ENCODE measurements at regions not wholly inside any gene's neighbourhood (a gene's known extent, or its start where the extent isn't known, plus 50 kb on each side); places are given as distances from the start of the nearest gene placed in this dataset.
"Not testable (repeated sequence)": the region's sequence is repeated elsewhere in the genome, so short reads cannot be mapped to it uniquely, and the experiment has no call there.

DNA sequence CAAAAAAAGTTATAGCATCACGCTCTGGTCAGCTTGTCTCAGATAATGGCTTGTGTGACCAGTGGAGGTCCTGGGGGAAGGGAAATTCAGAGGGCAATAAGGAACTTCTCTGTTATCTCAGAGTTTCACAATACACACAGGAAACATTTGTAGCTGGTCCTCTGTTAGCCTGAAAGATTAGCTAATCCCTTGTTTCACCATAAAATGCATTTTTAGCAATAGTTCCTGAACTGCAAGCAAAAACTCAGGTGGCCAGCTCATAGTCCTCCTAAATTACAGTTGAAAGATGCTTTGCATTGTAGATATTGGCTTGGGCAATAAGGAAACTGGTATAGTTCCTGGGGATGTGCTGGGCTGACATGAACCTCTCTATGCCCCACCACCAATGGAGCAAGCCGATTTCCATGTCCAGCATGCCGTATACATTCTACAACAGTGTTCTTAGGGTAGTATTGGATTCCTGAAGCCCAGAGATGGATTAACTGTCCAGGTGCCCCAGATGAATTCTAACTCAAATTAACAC is 141.5 kb upstream of the TBL1XR1 start:
- Mint-ChIP-seq H3K27me3 (no peaks in the 10 kb centered on the region), H3K27ac (no peak overlapping the region), H3K4me3 (no peak overlapping the region), H3K9me3 (no peaks in the 10 kb centered on the region), H3K4me1 (peaks cover 25% of the 10 kb centered on the region), H3K36me3 (no peaks in the 10 kb centered on the region)
- DNase-seq = no peak
- CTCF ChIA-PET = no interaction called here

DNA sequence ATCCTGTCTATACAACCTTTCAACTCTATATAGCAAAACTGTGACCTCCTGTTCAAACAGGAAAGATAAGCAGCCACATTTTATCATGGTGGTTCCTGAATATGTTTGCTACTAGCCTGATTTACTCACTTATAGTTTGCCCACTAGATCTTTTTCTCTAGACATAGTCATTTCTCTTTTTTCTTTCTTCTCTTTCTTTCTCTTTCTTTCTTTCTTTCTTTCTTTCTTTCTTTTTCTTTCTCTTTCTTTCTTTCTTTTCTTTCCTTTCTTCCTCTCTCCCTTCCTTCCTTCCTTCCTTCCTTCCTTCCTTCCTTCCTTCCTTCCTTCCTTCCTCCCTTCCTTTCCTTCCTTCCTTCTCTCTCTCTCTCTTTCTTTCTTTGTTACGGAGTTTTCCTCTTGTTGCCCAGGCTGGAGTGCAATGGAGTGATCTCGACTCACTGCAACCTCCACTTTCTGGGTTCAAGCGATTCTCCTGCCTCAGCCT is 142.0 kb upstream of the TBL1XR1 start:
- peaks cover 25% of the 10 kb centered on the region for H3K4me1 Mint-ChIP-seq
- not testable (repeated sequence) for H3K27me3 Mint-ChIP-seq, H3K9me3 Mint-ChIP-seq, H3K4me3 Mint-ChIP-seq, DNase-seq, H3K36me3 Mint-ChIP-seq, H3K27ac Mint-ChIP-seq
- CTCF ChIA-PET = interaction anchor here (1.0 kb wide), 1 partner anchor 138 kb away, joined by 4 read pairs; no protein-coding TSS in a partner anchor

- no peaks in the 10 kb centered on the region for H3K36me3 Mint-ChIP-seq
- no peak overlapping the region for H3K4me3 Mint-ChIP-seq
- H3K4me1 Mint-ChIP-seq = peaks cover 33% of the 10 kb centered on the region
- no peaks in the 10 kb centered on the region for H3K27me3 Mint-ChIP-seq
- no peaks in the 10 kb centered on the region for H3K9me3 Mint-ChIP-seq
- DNase-seq = no peak
- CTCF ChIA-PET = interaction anchor here (1.0 kb wide), 1 partner anchor 139 kb away, joined by 4 read pairs; no protein-coding TSS in a partner anchor
- no peak overlapping the region for H3K27ac Mint-ChIP-seq
Observed at GRCh38 chr3:177340243-177340830, 143.1 kb upstream of the TBL1XR1 start.

DNA sequence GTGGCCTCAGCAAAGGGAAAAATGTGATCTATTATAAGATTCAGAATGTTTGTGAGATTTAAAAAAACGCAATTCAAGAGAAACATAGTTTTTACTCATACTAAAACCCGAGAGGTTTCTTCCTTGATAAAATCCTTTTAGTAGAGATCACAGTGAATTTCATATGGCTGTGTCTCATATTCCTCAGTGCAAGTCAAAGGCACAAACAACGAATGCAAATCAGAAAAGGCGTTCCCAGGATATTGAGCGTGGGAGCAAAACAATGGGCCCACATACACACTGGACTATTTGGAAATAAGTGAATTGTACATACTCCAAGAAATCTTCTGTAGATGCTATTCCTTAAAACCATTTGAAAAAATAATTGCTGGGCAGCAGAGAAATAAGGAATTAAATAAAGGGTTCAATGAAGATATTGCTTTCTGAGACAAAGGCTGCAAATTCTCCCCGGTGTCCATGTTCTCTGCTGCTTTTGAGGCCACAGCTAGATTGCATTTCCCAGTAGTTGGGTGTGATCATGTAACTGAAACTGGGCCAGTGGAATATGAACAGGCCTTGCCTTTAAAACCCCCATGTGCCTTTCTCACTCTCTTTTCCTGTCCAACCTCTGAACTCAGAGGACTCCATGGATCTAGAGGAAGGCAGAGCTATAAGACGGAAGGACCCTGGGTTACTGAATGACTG is 144.6 kb upstream of the TBL1XR1 start:
- CTCF ChIA-PET = no interaction called here
- Mint-ChIP-seq H3K4me1 (peaks cover 40% of the 10 kb centered on the region), H3K36me3 (no peaks in the 10 kb centered on the region), H3K4me3 (no peak overlapping the region), H3K27ac (no peak overlapping the region), H3K27me3 (no peaks in the 10 kb centered on the region), H3K9me3 (no peaks in the 10 kb centered on the region)
- no peak for DNase-seq

- H3K27ac Mint-ChIP-seq = no peak overlapping the region
- H3K4me3 Mint-ChIP-seq = no peak overlapping the region
- no peak for DNase-seq
- H3K9me3 Mint-ChIP-seq = no peaks in the 10 kb centered on the region
- no peaks in the 10 kb centered on the region for H3K36me3 Mint-ChIP-seq
- no peaks in the 10 kb centered on the region for H3K27me3 Mint-ChIP-seq
- CTCF ChIA-PET = interaction anchor here (0.6 kb wide), 1 partner anchor 17 kb away, joined by 3 read pairs; no protein-coding TSS in a partner anchor
- peaks cover 33% of the 10 kb centered on the region for H3K4me1 Mint-ChIP-seq
Observed at GRCh38 chr3:177343122-177343625, 145.9 kb upstream of the TBL1XR1 start.

GRCh38 chr3:177345049-177345972 is 148.0 kb upstream of the TBL1XR1 start:
- peak; percentile 71 for DNase-seq
- H3K36me3 Mint-ChIP-seq = no peaks in the 10 kb centered on the region
- CTCF ChIA-PET = interaction anchor here (1.0 to 1.4 kb wide), 3 partner anchors 12 to 150 kb away, joined by 3 to 4 read pairs (median 3); no protein-coding TSS in a partner anchor
- H3K4me1 Mint-ChIP-seq = peaks cover 22% of the 10 kb centered on the region
- H3K9me3 Mint-ChIP-seq = no peaks in the 10 kb centered on the region
- peak overlapping the region; percentile 43 for H3K27ac Mint-ChIP-seq
- no peak overlapping the region for H3K4me3 Mint-ChIP-seq
- H3K27me3 Mint-ChIP-seq = no peaks in the 10 kb centered on the region

GRCh38 chr3:177345973-177346503 is 148.8 kb upstream of the TBL1XR1 start:
- H3K4me3 Mint-ChIP-seq = no peak overlapping the region
- peaks cover 23% of the 10 kb centered on the region for H3K4me1 Mint-ChIP-seq
- H3K27me3 Mint-ChIP-seq = no peaks in the 10 kb centered on the region
- CTCF ChIA-PET = interaction anchor here (0.6 to 1.4 kb wide), 3 partner anchors 11 to 474 kb away, joined by 3 to 5 read pairs (median 4); no protein-coding TSS in a partner anchor
- peak overlapping the region; percentile 43 for H3K27ac Mint-ChIP-seq
- no peaks in the 10 kb centered on the region for H3K9me3 Mint-ChIP-seq
- no peaks in the 10 kb centered on the region for H3K36me3 Mint-ChIP-seq
- DNase-seq = no peak

GRCh38 chr3:177346878-177347277 is 149.6 kb upstream of the TBL1XR1 start:
- CTCF ChIA-PET = interaction anchor here (1.4 kb wide), 1 partner anchor 10 kb away, joined by 3 read pairs; no protein-coding TSS in a partner anchor

DNA sequence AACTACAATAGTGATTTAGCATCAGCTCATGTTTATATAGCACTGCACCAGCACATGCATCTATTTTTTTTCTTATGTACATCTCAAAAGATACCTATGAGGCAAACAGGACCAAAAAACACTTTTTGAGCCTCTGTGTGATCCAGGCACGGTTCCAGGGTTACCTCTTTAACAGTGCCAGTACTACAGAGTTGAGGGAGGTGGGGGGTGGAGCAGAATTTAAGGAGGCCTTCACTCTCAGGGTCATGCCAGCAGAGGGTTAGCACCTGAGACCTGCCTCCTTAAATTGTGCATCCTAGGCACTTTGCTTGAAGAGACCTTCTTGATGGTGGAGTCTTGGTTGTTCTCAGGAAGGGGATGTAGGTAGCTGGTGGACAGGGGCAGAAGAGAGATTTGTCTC is 150.3 kb upstream of the TBL1XR1 start:
- H3K4me1 Mint-ChIP-seq = peaks cover 21% of the 10 kb centered on the region
- no peak overlapping the region for H3K27ac Mint-ChIP-seq
- no peaks in the 10 kb centered on the region for H3K27me3 Mint-ChIP-seq
- H3K4me3 Mint-ChIP-seq = no peak overlapping the region
- CTCF ChIA-PET = no interaction called here
- H3K36me3 Mint-ChIP-seq = no peaks in the 10 kb centered on the region
- no peaks in the 10 kb centered on the region for H3K9me3 Mint-ChIP-seq
- DNase-seq = no peak

More at GRCh38 chr3:177346878-177347277, 149.6 kb upstream of the TBL1XR1 start:
- Mint-ChIP-seq H3K27ac (no peak overlapping the region), H3K9me3 (no peaks in the 10 kb centered on the region), H3K27me3 (no peaks in the 10 kb centered on the region), H3K4me3 (no peak overlapping the region), H3K36me3 (no peaks in the 10 kb centered on the region), H3K4me1 (peaks cover 23% of the 10 kb centered on the region)
- DNase-seq = no peak

GRCh38 chr3:177348974-177349373 is 151.7 kb upstream of the TBL1XR1 start:
- Mint-ChIP-seq H3K9me3 (no peaks in the 10 kb centered on the region), H3K27me3 (no peaks in the 10 kb centered on the region), H3K4me1 (peaks cover 21% of the 10 kb centered on the region), H3K4me3 (no peak overlapping the region), H3K27ac (no peak overlapping the region), H3K36me3 (no peaks in the 10 kb centered on the region)
- CTCF ChIA-PET = no interaction called here
- DNase-seq = no peak

DNA sequence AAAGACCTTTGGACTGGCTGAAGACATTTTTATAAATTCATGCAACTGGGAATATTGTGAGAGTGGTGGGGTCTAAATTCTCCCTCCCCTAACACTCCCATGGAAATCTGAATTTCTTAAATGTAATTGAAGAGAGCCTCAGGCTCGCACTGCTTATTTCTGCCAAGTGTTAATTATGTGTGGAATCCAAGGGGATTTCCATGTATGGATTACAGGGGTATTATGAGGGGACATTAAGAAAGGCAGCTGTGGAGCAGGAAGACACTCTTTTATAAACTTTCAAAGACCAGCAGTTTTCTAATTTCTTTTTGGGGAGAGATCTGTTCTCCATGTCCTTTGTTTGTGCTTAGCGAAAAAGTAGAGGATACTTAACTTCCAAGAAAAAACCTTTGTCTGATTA is 152.1 kb upstream of the TBL1XR1 start:
- H3K27ac Mint-ChIP-seq = no peak overlapping the region
- CTCF ChIA-PET = no interaction called here
- H3K4me3 Mint-ChIP-seq = no peak overlapping the region
- no peaks in the 10 kb centered on the region for H3K36me3 Mint-ChIP-seq
- DNase-seq = no peak
- H3K9me3 Mint-ChIP-seq = no peaks in the 10 kb centered on the region
- peaks cover 21% of the 10 kb centered on the region for H3K4me1 Mint-ChIP-seq
- H3K27me3 Mint-ChIP-seq = no peaks in the 10 kb centered on the region

GRCh38 chr3:177350121-177350520 is 152.8 kb upstream of the TBL1XR1 start:
- Mint-ChIP-seq H3K27me3 (no peaks in the 10 kb centered on the region), H3K9me3 (no peaks in the 10 kb centered on the region), H3K4me1 (peaks cover 16% of the 10 kb centered on the region), H3K4me3 (no peak overlapping the region), H3K27ac (no peak overlapping the region), H3K36me3 (no peaks in the 10 kb centered on the region)
- DNase-seq = no peak
- CTCF ChIA-PET = no interaction called here

DNA sequence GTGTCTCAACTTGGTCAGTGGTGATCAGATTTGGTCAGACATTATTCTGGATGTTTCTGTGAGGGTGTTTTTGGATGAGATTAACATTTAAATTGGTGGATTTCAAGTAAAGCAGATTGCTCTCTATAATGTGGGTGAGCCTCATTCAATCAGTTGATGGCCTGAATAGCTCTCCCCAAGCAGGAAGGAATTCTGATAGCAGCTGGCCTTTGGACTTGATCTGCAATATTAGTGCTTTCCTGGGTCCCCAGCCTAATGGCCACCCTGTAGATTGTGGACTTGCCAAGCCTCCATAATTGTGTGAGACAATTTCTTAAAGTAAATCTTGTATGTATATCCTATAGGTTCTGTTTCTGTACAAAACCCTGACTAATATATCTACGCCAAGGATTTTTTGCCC is 153.9 kb upstream of the TBL1XR1 start:
- no peaks in the 10 kb centered on the region for H3K9me3 Mint-ChIP-seq
- H3K4me3 Mint-ChIP-seq = no peak overlapping the region
- H3K27ac Mint-ChIP-seq = no peak overlapping the region
- H3K36me3 Mint-ChIP-seq = peaks cover 1% of the 10 kb centered on the region
- peaks cover 6% of the 10 kb centered on the region for H3K4me1 Mint-ChIP-seq
- DNase-seq = no peak
- CTCF ChIA-PET = no interaction called here
- H3K27me3 Mint-ChIP-seq = no peaks in the 10 kb centered on the region

DNA sequence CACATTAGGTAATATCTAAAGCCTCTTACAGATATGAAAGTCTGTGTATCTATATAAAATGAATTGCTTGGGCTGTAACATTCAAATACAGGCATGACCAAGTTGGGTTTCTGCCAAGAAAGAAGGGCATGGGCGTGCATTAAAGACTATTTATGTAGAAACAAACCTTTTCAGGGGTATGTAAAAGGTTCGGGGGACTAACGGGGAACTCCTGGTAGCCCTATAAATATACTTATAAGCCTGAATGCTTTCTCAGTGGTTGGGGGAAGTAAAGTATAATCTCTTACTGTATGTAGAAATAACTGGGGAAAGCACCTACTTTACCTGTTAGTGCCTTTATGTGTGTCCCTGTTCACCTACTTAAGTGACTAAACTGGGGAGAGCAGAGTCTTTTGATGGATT is 154.5 kb upstream of the TBL1XR1 start:
- no peaks in the 10 kb centered on the region for H3K27me3 Mint-ChIP-seq
- H3K36me3 Mint-ChIP-seq = peaks cover 1% of the 10 kb centered on the region
- H3K4me3 Mint-ChIP-seq = no peak overlapping the region
- DNase-seq = no peak
- H3K9me3 Mint-ChIP-seq = no peaks in the 10 kb centered on the region
- peaks cover 7% of the 10 kb centered on the region for H3K4me1 Mint-ChIP-seq
- CTCF ChIA-PET = no interaction called here
- H3K27ac Mint-ChIP-seq = no peak overlapping the region
